Stimulated activated CD8-positive, alpha-beta memory T cell treated with anti-CD3 and anti-CD28 coated beads, Interleukin-7, amount 100 ng/mL, for 24 hours (primary cell): ENCODE measurements at regions not wholly inside any gene's neighbourhood (a gene's known extent, or its start where the extent isn't known, plus 50 kb on each side); places are given as distances from the start of the nearest gene placed in this dataset.

Source experiments
- DNase-seq: peaks from one replicate; pipeline ENCODE4 v3.0.0-alpha.2; 2020; ENCODE audit warnings: low read depth

- DNase-seq: no peak
These were observed 141.9 kb upstream of the PMFBP1 start for GRCh38 chr16:72313903-72314302.

DNA sequence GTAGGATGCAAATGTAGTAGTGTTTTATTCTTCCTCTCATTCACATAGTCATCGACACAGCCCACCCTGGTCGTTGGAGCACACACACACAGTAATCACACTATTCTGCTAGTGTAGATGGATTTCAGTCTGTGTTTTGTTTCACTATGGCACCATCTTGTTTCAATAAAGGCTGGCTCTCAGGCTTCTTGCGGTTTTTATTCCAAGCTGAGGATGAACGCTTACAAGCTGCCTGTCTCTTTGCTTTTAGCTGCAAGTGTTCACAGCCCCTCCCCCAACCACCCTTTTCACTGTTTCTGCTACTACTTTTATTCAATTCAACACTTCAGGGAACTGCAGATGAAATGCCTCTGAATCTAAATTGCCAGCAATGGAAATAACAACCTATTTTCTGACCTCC lies 140.9 kb upstream of the PMFBP1 start:
- no peak for DNase-seq

GRCh38 chr16:72311426-72311825 lies 139.5 kb upstream of the PMFBP1 start:
- DNase-seq: no peak

- DNase-seq: no peak
These were observed 137.0 kb upstream of the PMFBP1 start for GRCh38 chr16:72309001-72309400.

GRCh38 chr16:72308396-72308795 lies 136.4 kb upstream of the PMFBP1 start:
- no peak for DNase-seq

DNA sequence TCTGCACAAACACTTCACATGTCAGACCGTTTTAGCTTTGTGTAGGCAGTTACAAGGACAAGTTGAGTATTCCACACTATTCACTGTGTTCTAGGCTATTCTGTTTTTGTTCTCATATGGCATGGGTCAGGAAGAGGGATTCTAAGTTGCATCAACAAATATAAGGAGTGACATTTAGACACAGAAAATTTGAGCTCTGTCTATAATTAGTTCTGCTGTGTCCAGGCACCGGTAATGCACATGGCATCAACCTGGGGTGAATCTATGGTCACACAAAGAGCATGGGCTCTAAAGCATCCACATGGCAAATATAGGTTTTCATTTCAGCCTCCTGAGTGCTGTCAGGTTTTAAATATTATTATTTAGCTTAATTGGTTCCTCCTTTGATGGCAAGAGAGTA lies 130.4 kb upstream of the PMFBP1 start:
- DNase-seq: no peak

DNA sequence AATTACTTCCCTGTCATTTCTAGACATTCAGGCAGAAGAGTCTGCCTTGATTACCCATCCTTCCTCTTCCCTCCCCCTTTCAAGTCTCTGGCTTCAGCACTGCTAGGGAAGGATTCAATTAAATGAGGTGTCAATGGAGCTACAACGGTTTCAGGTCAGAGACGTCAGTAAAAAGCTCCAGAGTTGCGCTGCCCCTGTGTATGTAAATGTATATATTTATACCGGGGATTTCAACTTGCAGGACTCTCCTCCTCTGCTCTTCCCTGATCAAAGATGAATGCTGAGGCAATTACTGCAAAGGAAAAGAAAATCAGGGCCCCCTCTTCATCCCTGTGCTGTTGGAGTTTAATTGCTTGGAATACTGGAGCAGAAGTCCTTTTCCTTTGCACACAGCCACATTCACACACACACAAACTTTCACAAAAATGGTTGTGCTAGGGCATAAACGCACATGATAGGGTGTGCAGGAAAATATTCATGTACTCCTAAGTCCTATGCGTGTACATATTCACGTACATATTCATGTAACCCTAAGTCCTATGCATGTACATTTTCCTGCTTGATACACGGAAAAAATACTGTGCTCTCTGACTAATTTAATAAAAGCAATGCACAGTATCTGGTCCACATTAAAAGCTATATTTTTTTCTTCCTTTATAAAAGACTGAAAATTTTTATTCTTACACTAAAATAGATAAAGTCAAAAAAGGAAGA lies 129.7 kb upstream of the PMFBP1 start:
- no peak for DNase-seq

GRCh38 chr16:72300892-72301291 lies 128.9 kb upstream of the PMFBP1 start:
- no peak for DNase-seq

DNA sequence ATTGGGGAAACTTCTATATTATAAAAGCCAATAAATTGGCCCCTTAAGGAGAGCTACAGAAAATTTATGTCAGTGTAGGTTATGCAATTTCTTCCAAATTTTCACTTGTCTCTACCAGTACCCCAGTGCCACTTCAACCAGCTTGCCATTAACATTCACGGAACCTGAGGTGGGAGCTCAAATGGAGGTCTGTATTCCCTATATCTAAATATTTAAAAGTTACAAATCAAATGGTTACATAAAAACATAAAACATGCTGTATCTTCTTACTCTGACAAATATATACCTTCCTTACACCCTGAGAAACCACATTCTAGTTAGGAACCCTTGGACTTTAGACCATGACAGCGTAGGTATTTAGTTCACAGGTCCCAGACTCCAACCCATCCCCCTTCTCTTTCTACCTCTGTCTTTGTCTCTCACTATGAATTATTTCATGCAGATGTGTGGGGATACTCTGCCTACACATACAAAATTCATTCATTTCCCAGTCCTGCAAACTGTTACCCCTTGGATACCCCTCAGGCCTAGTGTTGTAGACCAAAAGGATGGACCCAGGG lies 127.8 kb upstream of the PMFBP1 start:
- DNase-seq: no peak

- DNase-seq: no peak
These were observed 127.0 kb upstream of the PMFBP1 start for GRCh38 chr16:72298961-72299360.

GRCh38 chr16:72295914-72296313 lies 124.0 kb upstream of the PMFBP1 start:
- no peak for DNase-seq

DNA sequence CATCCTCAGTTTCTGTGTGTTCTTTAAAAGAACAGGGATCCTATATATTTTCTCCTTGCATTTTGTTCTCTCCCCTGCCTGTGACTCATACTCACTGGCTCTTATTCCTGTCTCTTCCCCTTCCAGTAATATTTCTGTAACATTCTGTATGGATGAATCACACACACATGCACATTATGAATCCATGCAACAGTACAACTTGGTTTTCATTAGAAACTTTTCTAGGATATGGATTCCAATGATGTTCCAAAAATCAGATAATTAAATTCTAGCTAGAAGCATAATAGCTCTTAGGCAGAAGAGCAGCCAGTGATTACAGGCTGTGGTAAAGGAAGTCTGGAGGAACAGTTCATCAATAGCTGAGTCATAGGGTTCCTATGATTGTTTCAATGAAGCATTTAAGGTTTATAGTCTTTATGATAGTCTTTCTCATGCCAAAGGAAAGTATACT lies 119.6 kb upstream of the PMFBP1 start:
- no peak for DNase-seq

DNA sequence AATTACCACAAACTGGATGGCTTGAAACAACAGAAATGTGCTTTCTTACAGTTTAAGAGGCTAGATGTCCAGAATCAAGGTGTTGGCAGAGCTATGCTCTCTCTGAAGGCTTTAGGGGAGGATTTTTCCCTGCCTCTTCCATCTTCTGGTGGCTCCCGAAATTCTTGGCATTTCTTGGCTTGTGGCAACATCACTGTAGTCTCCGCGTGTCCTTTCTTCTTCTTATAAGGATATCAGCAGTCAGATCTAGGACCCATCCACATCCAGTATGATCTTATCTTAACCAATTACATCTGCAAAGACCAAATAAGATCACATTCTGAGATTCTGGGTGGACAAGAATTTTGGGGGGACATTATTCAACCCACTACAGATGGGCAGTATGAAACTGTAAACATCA lies 119.2 kb upstream of the PMFBP1 start:
- DNase-seq: no peak

DNA sequence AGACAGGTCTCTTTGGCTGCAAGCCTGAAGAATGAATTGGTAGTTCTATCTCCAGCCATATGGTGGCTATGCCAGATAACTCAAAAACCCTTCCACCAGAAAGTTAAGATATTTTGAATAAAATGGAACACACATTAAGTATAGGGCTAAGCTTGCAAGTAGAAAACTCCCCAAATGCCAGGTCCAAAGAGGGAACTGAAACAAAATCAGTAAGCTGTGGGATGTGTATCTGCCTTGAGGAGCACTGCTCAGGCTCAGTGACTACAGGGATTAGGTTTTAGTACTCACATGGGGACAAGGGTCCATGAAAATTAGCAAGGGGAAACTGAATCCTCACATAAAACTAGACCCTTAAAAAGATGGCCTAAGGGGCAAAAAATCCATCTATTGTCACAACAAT lies 115.7 kb upstream of the PMFBP1 start:
- DNase-seq: no peak

DNA sequence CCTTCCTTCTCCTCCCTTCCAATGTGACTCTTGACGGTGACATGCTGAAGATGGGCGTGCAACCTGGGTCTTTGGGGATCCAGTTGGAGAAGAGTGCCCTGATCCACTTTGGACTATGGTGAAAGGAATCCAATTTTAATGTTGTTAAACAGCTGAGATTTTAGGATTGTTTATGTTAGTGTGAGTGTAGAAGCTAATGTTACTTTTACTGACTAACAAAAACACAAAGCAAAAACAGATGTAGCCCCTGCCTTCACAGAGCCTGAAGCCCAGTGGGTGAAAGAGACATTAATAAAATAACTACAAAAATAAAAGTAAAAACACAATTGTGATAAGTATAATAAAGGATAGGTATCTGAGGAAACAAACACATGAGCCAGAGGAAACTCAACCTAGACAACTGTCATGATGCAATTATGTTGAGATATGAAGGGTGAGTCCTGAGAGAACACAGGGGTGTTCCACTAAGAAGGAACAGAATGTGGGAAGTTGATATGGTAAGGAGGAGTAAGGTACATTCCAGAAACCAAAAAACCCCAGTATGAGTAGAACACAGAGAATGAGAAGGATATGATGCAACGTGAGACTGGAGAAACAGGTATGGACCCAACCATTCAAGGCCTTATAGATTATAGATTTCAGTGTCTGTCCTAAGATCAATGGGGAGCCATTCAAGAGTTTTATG lies 115.1 kb upstream of the PMFBP1 start:
- no peak for DNase-seq

DNA sequence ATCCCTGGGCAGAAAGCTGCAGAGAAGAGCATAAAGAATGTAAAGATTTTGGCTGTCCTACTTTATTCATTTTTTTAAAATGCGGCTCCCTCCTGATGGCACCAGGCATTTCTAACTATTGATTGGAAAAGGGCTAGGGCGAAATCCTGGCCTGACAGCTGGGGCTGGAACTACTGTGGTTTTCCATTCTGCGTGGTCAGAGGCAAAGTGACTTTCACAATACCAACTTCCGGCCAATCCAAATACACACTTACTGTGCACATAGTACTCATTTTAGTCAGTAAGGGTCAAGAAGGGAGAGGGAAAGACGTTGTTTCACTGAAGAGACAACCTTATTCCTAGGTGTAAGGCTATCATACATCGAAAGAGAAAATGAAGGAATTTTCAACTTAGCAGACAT lies 113.8 kb upstream of the PMFBP1 start:
- DNase-seq: no peak

- DNase-seq: no peak
These were observed 113.4 kb upstream of the PMFBP1 start for GRCh38 chr16:72285324-72285723.

GRCh38 chr16:72284042-72284789 lies 112.3 kb upstream of the PMFBP1 start:
- no peak for DNase-seq

DNA sequence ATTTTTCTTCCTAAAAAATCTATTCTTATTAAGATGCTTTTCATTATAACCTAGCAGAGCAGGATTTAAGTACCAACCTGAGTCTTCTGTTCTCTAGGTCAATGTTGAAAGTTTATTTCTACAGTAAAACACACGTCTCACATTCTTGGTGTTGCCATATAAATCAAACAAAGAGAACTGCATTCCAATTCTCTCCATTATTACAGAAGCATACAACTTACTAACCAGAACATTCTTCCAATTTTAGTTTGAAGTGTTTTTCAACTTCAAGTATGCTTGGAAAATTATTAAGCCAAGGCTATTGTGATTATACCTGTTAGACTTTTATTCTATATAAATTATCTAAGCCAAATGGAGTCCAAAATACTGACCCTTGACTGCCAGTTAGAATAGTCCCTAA lies 110.4 kb upstream of the PMFBP1 start:
- DNase-seq: no peak

DNA sequence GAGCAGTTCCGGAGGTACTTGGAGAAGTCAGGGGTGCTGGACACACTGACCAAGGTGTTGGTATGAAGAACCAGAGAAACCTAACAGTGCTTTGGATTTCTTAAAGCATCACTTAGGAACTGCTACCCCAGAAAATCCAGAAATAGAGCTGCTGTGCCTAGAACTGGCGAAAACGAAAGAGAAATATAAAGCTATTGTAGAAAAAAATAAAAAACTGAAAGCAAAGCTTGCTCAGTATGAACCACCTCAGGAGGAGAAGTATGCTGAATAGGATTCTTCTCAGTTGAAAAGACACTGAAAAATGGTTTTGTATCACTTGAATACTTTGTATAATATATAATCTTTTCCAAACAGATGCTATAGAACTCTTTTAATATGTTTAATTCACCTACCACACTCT lies 106.3 kb upstream of the PMFBP1 start:
- no peak for DNase-seq

GRCh38 chr16:72277749-72278148 lies 105.8 kb upstream of the PMFBP1 start:
- no peak for DNase-seq

GRCh38 chr16:72271699-72272240 lies 99.8 kb upstream of the PMFBP1 start:
- no peak for DNase-seq

GRCh38 chr16:72270531-72270930 lies 98.6 kb upstream of the PMFBP1 start:
- no peak for DNase-seq
